NCI-H2081 (cell line): ENCODE measurements at regions not wholly inside any gene's neighbourhood (a gene's known extent, or its start where the extent isn't known, plus 50 kb on each side); places are given as distances from the start of the nearest gene placed in this dataset.

Experiments used
- DNase-seq, 2 experiments: peaks; one replicate each; lab custom pipeline; 2025; lab: John Stamatoyannopoulos, UW

- DNase-seq, result no peak
These were observed 72.8 kb upstream of the ARHGAP5 start for GRCh38 chr14:32004300-32004699.

DNA sequence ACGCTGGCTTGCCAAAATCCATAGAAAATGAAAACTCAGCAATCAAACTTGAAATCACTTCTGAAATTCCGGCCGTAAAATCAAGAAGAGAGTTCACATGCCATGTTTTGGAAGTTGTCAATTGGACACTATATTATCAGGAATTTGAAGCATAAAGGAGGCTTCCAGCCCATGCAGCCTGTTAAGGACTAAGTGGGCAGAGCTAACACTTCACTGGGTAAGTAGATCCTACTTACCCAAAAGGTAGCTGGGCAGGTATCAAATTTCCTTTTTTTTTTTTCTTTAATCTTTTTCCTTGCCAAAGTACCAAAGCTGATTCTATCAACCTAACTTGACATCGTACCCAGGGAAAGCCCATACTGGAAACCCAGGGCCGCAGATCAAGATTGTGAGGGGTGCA is 71.5 kb upstream of the ARHGAP5 start:
- DNase-seq, result no peak

DNA sequence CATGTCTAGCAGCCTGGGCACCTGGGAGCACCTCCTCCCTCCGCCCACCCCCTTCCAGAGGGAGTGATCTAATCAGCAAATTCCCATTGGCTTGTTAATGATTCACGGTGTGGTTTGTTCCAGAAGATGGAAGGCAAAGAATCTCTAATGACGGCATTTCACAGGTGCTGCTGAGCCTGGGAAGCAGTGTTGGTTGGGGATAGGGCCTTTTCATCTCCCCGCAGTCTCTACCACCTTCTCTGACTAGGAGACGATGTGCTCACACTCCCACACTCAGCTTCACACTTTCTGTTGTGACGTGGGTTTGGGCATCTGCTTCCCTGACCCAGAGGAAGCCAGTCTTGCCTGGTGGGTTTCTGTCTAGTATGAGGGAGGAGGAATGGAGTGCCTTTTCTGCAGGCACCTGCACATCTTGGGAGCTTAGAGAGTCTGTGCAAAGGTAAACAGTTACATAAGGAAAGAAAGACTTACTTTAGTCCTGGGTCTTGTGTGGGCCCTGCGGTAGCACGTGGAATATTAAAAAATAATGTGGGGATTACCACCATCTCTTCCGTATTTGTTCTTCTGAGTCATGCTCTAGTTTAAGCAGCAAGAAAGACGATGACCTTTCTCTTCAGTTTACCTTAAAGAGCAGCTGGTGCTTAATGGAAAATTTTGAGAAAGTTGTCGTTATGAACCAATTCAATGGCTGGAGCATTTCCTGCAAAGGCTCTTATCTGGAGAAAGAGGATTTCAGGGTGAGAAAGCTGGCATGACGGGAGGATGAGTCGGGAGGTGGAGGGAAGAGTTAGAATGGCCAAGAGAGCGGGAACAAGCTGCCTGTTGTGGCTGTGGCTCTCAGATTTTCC is 70.6 kb upstream of the ARHGAP5 start:
- DNase-seq, result no peak

- no peak for DNase-seq
These were observed 69.2 kb upstream of the ARHGAP5 start for GRCh38 chr14:32007755-32008362.

DNA sequence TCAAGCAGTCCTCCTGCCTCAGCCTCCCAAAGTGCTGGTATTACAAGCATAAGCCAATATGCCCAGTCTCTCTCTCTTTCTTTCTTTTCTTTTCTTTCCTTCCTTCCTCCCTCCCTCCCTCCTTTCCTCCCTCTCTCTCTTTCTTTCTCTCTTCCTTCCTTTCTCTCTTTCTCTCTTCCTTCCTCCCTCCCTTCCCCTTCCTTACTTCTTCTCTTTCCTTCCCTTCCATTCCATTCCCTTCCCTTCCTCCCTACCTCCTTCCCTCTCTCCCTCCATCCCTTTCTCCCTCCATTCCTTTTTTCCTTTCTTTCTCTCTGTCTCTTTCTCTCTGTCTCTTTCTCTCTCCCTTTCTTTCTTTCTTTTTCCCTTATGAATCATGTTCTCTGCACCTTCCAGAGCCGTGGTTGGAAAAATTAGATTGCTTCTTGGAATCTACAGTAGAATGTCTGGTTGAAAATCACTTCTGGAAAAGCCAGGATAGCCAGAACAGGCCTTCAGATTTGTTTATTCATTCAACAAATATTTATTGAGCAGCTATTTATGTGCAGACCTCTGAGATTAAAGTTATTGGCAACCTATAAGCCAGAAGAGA is 68.4 kb upstream of the ARHGAP5 start:
- no peak for DNase-seq

GRCh38 chr14:32009221-32009975 is 67.7 kb upstream of the ARHGAP5 start:
- no peak for DNase-seq

DNA sequence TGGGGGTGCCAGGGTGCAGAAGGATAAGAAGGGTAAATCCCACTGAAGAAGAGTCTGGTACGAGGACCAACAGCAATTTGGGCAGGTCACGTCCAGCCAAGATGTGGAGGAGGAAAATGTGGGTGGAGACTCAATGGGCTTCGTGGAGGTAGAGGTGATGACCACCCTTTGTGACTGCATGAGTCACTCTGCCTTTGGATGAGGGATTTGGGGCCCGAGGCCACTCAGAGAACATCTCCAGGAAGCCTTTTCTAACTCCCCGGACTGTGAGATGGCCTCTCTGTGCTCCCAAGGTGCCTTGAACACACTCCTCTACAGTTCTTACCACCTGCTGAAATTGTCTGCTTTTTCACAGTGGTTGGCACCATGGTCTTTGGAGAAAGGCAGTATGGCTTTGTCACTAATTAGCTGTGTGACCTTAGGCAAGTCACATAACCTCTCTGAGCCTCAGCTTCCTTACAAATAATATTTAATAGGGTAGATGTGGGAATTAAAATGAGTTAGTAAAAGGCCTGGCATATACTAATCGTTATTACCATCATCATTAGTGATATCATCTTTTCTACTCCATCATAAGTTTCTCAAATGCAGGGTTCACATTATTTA is 67.0 kb upstream of the ARHGAP5 start:
- no peak for DNase-seq

DNA sequence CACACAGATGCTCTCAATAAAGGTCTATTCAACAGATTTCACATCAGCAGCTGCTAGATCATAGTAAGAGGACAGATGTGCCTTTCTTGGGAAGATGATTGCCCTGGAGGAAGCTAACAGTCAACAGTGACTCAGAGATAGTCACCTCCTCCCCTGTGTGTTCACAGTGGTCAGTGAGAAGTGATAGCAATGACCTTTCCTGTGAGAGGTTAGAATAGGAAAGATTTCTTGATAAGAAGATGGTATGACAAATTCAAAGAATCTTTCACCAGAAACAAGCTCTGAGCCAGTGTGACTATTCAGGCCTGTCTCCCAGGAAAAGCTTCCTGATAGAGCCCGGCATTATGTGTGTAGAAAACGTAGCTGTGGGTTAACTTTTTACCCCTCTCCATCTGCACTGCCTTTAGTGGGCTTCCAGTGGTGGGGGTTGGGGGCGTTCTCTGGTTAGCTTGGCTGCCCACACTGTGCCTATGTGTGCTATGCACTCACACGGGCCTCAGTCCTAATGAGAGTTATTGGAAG is 66.4 kb upstream of the ARHGAP5 start:
- DNase-seq, result no peak

DNA sequence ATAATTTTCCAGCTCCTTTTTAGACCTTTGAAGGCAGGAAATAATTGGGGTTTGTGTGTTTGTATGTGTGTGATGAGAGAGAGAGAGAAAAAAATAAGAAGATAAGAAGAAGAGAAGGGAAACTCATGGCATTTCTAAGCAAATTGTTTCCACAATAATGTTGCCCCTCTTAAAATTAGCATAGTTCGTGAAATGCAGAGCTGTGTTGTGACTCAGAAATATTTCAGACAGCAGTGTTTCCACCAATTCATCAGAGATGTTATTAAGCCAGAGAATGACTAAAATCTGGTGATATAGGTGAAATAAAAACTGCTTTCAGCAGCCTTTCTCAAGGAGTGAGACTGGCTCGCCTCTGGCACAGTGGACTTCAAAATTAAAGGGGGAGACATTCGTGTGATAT is 65.9 kb upstream of the ARHGAP5 start:
- DNase-seq, result no peak

- DNase-seq, result no peak
These were observed 65.0 kb upstream of the ARHGAP5 start for GRCh38 chr14:32012062-32012461.

DNA sequence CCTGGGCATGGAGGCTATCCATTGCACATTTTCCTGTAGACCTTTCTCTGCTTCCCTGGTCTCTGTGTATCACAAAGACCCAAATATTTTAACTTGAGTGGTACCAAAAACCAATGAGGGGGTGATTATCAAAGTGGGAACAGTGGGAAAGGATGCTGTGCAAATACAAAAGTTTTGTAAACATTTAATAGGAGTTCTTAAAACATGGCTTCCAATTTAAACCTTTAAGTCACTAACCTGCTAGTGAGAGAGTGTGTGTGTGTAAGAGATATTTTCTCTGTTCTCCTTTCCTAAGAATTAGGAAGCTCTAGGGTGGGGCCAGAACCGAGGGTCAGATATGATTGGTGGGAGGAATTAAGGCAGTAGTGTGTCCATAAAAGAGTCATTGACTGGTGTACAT is 64.5 kb upstream of the ARHGAP5 start:
- no peak for DNase-seq

- DNase-seq, result no peak
These were observed 64.0 kb upstream of the ARHGAP5 start for GRCh38 chr14:32013083-32013482.

GRCh38 chr14:32014057-32014456 is 63.0 kb upstream of the ARHGAP5 start:
- no peak for DNase-seq

GRCh38 chr14:32014498-32014897 is 62.6 kb upstream of the ARHGAP5 start:
- DNase-seq, result no peak

DNA sequence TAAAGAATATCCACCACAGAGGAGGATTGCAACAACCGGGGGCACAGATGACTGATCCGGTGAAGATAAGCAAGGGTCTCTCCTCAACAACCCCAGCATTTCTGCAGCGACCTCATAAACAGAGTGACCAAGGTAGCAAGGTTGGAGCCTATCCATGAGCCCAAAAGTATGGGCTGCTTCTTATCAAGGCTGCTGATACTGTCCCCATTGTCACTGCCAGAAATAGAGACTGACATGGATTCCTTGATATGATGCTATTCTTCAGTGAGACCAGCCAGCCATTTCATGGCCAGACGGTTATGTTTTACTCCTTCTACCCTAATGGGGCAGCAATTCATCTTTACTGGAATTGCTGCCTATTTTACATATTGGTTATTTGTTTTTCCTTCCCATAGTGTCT is 61.9 kb upstream of the ARHGAP5 start:
- DNase-seq, result no peak

GRCh38 chr14:32017587-32017986 is 59.5 kb upstream of the ARHGAP5 start:
- DNase-seq, result no peak

- no peak for DNase-seq
These were observed 58.6 kb upstream of the ARHGAP5 start for GRCh38 chr14:32018391-32019092.

GRCh38 chr14:32019276-32019675 is 57.8 kb upstream of the ARHGAP5 start:
- no peak for DNase-seq

DNA sequence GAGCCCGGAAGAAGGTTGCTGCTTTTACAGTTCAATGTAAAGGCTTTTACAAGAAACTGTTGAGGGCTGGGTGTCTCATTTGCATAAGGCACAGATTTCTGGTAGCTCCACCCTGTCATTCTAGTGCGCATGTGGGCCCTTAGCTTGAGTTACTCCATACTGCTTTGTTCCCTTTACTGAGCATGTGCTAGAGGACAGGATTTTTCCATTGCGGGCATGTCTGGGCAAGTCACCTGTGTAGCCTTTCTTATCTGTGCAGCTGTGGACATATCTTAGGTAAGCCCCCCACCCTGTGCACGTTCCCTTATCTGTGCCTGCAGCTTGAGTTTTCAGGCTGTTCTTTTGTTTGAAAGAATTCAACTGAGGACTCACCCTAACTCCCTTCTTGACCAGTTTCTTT is 56.2 kb upstream of the ARHGAP5 start:
- no peak for DNase-seq

- no peak for DNase-seq
These were observed 55.8 kb upstream of the ARHGAP5 start for GRCh38 chr14:32021341-32021740.

DNA sequence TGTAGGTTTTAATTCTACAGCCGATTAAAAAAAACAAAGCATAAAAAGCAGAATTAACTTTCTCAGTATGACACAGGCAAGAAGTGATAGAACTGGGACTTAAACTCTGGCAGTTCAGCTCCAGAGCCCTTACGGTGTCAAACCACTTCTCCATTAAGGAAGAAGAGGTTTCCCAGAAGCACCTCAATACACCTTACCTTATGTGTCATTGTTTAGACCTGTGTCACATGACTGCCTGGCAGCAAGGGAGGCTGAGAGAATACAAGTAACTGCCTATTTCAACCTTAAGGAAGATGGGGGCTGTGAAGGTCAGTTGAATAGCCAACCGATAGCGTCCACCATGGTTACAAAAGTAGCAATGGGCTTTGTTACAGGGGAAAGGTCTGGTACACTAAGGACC is 54.6 kb upstream of the ARHGAP5 start:
- DNase-seq, result no peak
